H1 (cell line): ENCODE measurements at regions not wholly inside any gene's neighbourhood (a gene's known extent, or its start where the extent isn't known, plus 50 kb on each side); places are given as distances from the start of the nearest gene placed in this dataset.
A peak's percentile ranks its signal among the peaks of the same experiment; 100 is the strongest.

Experiments
- ASH2L ChIP-seq: fragments of 200-600, 300-600 bp; sonication (generic); IDR thresholded peaks from one replicate; pipeline ENCODE4 v1.7.1; 2017; ENCODE audit warnings: low read length
- BRCA1 ChIP-seq: IDR thresholded peaks from 2 replicates; pipeline ENCODE4 v1.6.1; 2012; ENCODE audit warnings: low read depth, low read length, improper control_type of control experiment
- CTBP2 ChIP-seq: IDR thresholded peaks from 2 replicates; pipeline ENCODE4 v1.7.0; 2011; ENCODE audit warnings: borderline replicate concordance, mild to moderate bottlenecking, moderate library complexity, mixed read lengths, low read length; ENCODE audit not compliant: insufficient read depth, insufficient read length
- EGR1 ChIP-seq: IDR thresholded peaks from 2 replicates; pipeline ENCODE4 v1.6.1; 2011; ENCODE audit warnings: low read depth, low read length, borderline replicate concordance
- GABPA ChIP-seq: IDR thresholded peaks from 2 replicates; pipeline ENCODE4 v1.6.1; 2011; ENCODE audit warnings: mild to moderate bottlenecking, low read length, moderate library complexity, borderline replicate concordance; ENCODE audit not compliant: insufficient read depth
- MAX ChIP-seq: IDR thresholded peaks from 2 replicates; pipeline ENCODE4 v1.6.1; 2012; ENCODE audit warnings: inconsistent platforms
- TAF1 ChIP-seq: IDR thresholded peaks from 2 replicates; pipeline ENCODE4 v1.6.1; 2011; ENCODE audit warnings: mild to moderate bottlenecking, low read depth, low read length

- no peak for TF ChIP-seq TAF1
- TF ChIP-seq MAX = peak; percentile 58
- TF ChIP-seq BRCA1 = no peak
- TF ChIP-seq CTBP2 = no peak
- no peak for TF ChIP-seq ASH2L
- no peak for TF ChIP-seq GABPA
- no peak for TF ChIP-seq EGR1
These were observed 54.8 kb upstream of the CAPRIN1 start (continued) for GRCh38 chr11:33996498-33997454.
